Osteocyte (in vitro differentiated cells): ENCODE measurements at regions not wholly inside any gene's neighbourhood (a gene's known extent, or its start where the extent isn't known, plus 50 kb on each side); places are given as distances from the start of the nearest gene placed in this dataset.
"Not testable (repeated sequence)": the region's sequence is repeated elsewhere in the genome, so short reads cannot be mapped to it uniquely, and the experiment has no call there.

Experiments used
- DNase-seq: peaks from one replicate; pipeline ENCODE4 v3.0.0; 2021; ENCODE audit warnings: mixed read lengths; ENCODE audit not compliant: unreplicated experiment; ENCODE audit errors: extremely low spot score
- H3K27ac Mint-ChIP-seq: one replicate; pipeline ENCODE4 v1.8.0; 2021; ENCODE audit warnings: mild to moderate bottlenecking, mixed read lengths; ENCODE audit not compliant: unreplicated experiment
- H3K27me3 Mint-ChIP-seq: one replicate; pipeline ENCODE4 v1.8.0; 2021; ENCODE audit warnings: mixed read lengths; ENCODE audit not compliant: unreplicated experiment
- H3K36me3 Mint-ChIP-seq: one replicate; pipeline ENCODE4 v1.8.0; 2021; ENCODE audit warnings: mixed read lengths; ENCODE audit not compliant: unreplicated experiment
- H3K4me1 Mint-ChIP-seq: one replicate; pipeline ENCODE4 v1.8.0; 2021; ENCODE audit warnings: mixed read lengths; ENCODE audit not compliant: unreplicated experiment
- H3K4me3 Mint-ChIP-seq: one replicate; pipeline ENCODE4 v1.8.0; 2021; ENCODE audit warnings: mild to moderate bottlenecking, moderate library complexity, mixed read lengths; ENCODE audit not compliant: unreplicated experiment
- H3K9me3 Mint-ChIP-seq: one replicate; pipeline ENCODE4 v1.8.0; 2021; ENCODE audit warnings: mixed read lengths; ENCODE audit not compliant: unreplicated experiment
- TF ChIP-seq, protein P1 (sequence below): fragments of 200-600 bp; sonication (generic); IDR thresholded peaks from 2 replicates; pipeline ENCODE4 v1.5.0; 2021; ENCODE audit warnings: antibody characterized with exemption, mild to moderate bottlenecking, moderate library complexity

DNA sequence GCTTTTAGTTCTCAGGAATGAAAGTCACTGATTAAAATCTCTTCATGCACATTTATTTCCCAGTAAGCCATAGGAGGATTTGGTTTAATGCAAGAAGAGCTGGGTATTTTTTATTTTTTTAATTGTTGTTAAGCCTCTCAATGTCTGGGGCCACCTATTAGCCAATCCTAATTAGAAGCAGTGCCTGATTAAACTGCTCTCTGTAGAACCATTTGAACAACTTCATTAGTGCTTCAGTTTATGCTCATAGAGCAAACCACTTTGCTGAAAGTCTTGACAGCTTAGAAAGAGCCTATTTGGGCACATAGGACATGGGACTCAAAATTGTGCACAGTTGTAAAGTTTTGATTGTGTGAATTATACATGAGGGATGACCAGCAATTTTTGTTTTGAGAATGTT lies 548.9 kb downstream of the FRK start:
- TF ChIP-seq, protein P1, sequence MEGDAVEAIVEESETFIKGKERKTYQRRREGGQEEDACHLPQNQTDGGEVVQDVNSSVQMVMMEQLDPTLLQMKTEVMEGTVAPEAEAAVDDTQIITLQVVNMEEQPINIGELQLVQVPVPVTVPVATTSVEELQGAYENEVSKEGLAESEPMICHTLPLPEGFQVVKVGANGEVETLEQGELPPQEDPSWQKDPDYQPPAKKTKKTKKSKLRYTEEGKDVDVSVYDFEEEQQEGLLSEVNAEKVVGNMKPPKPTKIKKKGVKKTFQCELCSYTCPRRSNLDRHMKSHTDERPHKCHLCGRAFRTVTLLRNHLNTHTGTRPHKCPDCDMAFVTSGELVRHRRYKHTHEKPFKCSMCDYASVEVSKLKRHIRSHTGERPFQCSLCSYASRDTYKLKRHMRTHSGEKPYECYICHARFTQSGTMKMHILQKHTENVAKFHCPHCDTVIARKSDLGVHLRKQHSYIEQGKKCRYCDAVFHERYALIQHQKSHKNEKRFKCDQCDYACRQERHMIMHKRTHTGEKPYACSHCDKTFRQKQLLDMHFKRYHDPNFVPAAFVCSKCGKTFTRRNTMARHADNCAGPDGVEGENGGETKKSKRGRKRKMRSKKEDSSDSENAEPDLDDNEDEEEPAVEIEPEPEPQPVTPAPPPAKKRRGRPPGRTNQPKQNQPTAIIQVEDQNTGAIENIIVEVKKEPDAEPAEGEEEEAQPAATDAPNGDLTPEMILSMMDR = no peak

DNA sequence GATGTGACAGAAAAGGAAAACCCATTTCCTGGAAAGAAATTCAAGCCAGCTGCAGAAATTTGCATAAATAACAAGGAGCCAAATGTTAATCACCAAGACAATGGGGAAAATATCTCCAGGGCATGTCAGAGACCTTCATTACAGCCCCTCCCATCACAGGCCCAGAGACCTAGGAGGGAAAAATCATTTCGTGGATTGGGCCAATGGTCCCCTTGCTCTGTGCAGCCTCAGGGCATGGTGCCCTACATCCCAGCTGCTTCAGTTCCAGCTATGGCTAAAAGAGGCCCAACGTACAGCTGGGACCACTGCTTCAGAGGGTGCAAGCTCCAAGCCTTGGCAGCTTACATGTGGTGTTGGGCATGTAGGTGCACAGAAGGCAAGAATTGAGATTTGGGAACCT lies 558.3 kb downstream of the FRK start:
- not testable (repeated sequence) for H3K4me3 Mint-ChIP-seq, H3K9me3 Mint-ChIP-seq, H3K27me3 Mint-ChIP-seq, H3K27ac Mint-ChIP-seq, H3K36me3 Mint-ChIP-seq, H3K4me1 Mint-ChIP-seq, DNase-seq

More for the DNA sequence above, 548.9 kb downstream of the FRK start:
- Mint-ChIP-seq H3K36me3 (no peaks in the 10 kb centered on the region), H3K27ac (no peak overlapping the region), H3K4me3 (no peak overlapping the region), H3K4me1 (no peaks in the 10 kb centered on the region), H3K9me3 (no peaks in the 10 kb centered on the region), H3K27me3 (peaks cover 1% of the 10 kb centered on the region)
- no peak for DNase-seq

DNA sequence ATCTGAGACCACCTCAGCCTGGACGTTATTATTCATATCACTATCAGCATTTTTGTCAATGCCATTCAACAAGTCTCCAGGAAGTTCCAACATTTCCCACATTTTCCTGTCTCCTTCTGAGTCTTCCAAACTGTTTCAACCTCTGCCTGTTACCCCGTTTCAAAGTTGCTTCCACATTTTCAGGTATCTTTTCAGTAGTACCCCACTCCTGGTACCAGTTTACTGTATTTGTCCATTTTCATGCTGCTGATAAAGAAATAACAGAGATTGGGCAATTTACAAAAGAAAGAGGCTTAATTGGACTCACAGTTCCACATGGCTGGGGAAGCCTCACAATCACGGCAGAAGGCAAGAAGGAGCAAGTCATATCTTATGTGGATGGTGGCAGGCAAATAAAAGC lies 565.5 kb downstream of the FRK start:
- H3K9me3 Mint-ChIP-seq = peaks cover 14% of the 10 kb centered on the region
- no peaks in the 10 kb centered on the region for H3K4me1 Mint-ChIP-seq
- no peak for DNase-seq
- no peaks in the 10 kb centered on the region for H3K36me3 Mint-ChIP-seq
- TF ChIP-seq, protein P1 = no peak
- H3K27ac Mint-ChIP-seq = no peak overlapping the region
- H3K27me3 Mint-ChIP-seq = no peaks in the 10 kb centered on the region
- no peak overlapping the region for H3K4me3 Mint-ChIP-seq

DNA sequence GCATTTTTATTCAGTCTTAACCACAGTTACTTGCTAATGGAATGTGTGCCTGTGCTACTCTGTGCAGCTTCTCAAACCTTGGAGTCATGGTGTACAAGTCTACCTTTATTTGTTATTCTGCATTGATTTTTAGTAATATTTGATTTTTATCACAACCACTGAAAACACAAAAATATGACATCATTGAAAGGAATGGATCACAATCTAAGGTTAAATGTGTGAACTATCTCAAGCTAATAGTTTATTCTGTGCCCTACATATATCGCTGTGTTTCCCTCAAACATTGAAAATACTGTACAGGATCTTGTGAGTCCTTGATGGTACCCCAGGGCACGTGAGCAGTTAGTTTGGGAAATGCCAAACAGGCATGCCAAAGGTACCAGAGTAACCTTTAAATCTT lies 573.4 kb downstream of the FRK start:
- Mint-ChIP-seq H3K27ac (no peak overlapping the region), H3K27me3 (no peaks in the 10 kb centered on the region), H3K36me3 (no peaks in the 10 kb centered on the region), H3K9me3 (no peaks in the 10 kb centered on the region), H3K4me3 (no peak overlapping the region), H3K4me1 (no peaks in the 10 kb centered on the region)
- TF ChIP-seq, protein P1 = no peak
- no peak for DNase-seq

DNA sequence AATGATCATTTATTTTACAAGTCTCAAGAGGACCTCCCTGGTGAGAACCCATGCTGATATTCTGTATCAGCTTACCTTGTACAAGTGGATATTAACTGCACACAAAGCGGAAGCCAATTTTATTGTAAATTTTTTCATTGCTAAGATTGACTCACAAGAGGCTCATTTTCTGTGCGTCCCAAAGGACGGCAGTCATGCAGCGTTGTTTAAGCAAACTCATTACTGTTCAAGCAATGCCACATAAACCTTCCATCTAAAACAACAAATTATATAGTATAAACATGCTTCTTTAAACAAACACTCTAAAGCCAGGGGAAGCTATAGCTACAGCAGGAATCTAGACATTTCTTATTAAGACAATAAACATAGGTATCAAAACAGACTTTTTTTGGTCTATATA lies 575.3 kb downstream of the FRK start:
- no peak overlapping the region for H3K4me3 Mint-ChIP-seq
- no peak for DNase-seq
- H3K4me1 Mint-ChIP-seq = no peaks in the 10 kb centered on the region
- TF ChIP-seq, protein P1 = no peak
- no peak overlapping the region for H3K27ac Mint-ChIP-seq
- no peaks in the 10 kb centered on the region for H3K36me3 Mint-ChIP-seq
- no peaks in the 10 kb centered on the region for H3K9me3 Mint-ChIP-seq
- no peaks in the 10 kb centered on the region for H3K27me3 Mint-ChIP-seq

DNA sequence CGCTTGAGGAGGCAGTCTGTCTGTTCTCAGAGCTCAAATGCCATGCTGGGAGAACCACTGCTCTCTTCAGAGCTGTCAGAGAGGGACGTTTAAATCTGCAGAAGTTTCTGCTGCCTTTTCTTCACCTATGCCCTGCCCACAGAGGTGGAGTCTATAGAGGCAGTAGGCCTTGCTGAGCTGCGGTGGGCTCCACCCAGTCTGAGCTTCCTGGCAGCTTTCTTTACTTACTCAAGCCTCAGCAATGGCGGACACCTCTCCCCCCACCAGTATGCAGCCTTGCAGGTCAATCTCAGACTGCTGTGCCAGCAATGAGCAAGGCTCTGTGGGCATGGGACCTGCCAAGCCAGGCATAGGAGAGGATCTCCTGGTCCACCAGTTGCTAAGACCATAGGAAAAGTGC lies 580.1 kb downstream of the FRK start:
- H3K4me3 Mint-ChIP-seq, DNase-seq, H3K27ac Mint-ChIP-seq, H3K36me3 Mint-ChIP-seq, H3K4me1 Mint-ChIP-seq, H3K9me3 Mint-ChIP-seq, H3K27me3 Mint-ChIP-seq: not testable (repeated sequence)
